Astrocyte of the spinal cord (primary cell): ENCODE measurements at regions not wholly inside any gene's neighbourhood (a gene's known extent, or its start where the extent isn't known, plus 50 kb on each side); places are given as distances from the start of the nearest gene placed in this dataset.
"Not testable (repeated sequence)": the region's sequence is repeated elsewhere in the genome, so short reads cannot be mapped to it uniquely, and the experiment has no call there.

Experiments
- DNase-seq: peaks from one replicate; pipeline ENCODE4 v3.0.0; 2011; ENCODE audit warnings: low read depth, low spot score
- H3K4me3 ChIP-seq: 2 replicates; pipeline ENCODE4 v1.5.1; 2011; ENCODE audit warnings: low read depth, mild to moderate bottlenecking, low read length, moderate library complexity
- in situ Hi-C: cut with HindIII; loops from 2 replicates; pipeline ENCODE4 v1.10.0; 2017; ENCODE audit warnings: low sequenced_read_pairs
- TF ChIP-seq, protein P1 (sequence below): IDR thresholded peaks from 2 replicates; pipeline ENCODE4 v1.5.1; 2012; ENCODE audit warnings: low read depth, mild to moderate bottlenecking, low read length, inconsistent platforms

DNA sequence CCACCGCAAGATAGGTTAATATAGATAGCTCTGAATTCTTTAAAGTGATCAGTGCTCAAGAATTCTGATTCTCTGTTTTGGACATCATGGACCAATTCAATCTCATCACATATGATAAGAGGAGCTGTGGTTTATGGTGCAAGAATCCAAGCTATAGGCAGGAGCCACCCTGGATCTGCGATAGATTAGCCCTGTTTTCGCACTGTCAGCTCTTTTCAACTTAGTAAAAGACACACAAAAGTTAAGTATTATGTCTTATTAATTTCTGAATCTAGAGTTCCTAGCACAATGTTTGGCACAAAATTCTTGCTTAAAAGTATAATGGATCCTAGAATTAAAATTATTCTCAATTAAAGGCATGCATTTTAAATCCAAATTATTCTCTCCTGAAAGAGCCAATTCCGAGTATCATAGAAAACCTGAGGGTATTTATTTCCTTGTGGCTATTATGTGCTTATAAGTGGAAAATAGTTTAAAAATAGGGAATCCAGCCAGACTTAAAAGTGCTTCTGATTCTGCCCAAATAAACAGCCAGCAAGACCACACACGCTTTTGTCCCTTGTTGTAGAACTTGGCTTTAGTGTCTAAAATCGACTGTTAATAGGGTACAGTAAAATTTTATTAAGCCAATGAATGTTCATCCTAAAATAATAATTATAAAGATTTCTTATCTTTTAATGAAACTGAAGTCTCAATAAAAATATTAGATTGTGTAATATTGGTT lies 184.9 kb upstream of the FLRT2 start:
- TF ChIP-seq, protein P1, sequence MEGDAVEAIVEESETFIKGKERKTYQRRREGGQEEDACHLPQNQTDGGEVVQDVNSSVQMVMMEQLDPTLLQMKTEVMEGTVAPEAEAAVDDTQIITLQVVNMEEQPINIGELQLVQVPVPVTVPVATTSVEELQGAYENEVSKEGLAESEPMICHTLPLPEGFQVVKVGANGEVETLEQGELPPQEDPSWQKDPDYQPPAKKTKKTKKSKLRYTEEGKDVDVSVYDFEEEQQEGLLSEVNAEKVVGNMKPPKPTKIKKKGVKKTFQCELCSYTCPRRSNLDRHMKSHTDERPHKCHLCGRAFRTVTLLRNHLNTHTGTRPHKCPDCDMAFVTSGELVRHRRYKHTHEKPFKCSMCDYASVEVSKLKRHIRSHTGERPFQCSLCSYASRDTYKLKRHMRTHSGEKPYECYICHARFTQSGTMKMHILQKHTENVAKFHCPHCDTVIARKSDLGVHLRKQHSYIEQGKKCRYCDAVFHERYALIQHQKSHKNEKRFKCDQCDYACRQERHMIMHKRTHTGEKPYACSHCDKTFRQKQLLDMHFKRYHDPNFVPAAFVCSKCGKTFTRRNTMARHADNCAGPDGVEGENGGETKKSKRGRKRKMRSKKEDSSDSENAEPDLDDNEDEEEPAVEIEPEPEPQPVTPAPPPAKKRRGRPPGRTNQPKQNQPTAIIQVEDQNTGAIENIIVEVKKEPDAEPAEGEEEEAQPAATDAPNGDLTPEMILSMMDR, result no peak
- DNase-seq, result no peak
- no peak overlapping the region for H3K4me3 ChIP-seq
- in situ Hi-C loops, result no loop called here

DNA sequence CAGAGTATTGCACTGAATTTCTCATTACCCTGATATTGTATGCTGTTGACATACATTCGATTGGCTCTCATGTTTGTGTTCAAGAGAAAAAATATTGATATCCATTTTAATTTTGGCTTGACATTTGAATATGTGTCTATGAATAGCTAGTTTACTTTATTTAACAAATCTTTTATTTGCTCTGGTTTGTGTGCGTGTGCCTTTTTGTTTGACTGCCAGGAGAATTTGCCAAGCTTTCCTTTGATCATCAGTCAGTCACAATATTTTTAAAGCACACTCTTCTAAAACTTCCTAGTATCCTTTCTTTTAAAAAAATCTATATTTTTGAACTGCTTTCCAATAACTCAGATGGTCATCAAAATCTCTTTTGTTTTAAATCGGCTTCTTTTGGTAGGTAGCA lies 179.3 kb upstream of the FLRT2 start:
- no peak overlapping the region for H3K4me3 ChIP-seq
- TF ChIP-seq, protein P1, result no peak
- in situ Hi-C loops, result no loop called here
- no peak for DNase-seq

DNA sequence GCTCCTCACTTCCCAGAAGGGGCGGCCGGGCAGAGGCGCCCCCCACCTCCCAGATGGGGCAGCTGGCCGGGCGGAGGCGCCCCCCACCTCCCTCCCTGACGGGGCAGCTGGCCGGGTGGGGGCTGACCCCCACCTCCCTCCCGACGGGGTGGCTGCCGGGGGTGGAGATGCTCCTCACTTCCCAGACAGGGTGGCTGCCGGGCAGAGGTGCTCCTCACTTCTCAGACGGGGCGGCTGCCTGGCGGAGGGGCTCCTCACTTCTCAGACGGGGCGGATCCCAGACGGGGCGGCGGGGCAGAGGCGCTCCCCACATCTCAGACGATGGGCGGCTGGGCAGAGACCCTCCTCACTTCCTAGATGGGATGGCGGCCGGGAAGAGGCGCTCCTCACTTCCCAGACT lies 177.4 kb upstream of the FLRT2 start:
- in situ Hi-C loops, DNase-seq, H3K4me3 ChIP-seq: not testable (repeated sequence)

DNA sequence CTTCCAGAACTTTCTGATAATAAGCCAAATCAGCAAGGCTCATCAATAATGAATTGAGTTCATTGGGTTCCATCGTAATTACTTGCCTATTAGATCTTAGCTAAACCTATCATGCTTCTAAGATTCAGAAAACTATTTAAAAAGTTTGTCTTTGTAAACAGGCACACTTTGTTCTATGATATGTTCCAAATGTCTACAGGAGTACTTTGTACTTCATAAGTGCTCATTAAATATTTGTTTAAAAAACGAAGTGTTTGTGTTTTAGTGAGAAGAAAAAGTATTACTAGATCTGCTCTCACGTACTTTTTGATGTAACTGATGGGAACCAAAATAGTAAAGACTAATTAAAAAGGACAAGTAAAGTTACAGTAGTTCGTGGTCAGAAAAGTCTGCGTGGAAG lies 172.8 kb upstream of the FLRT2 start:
- in situ Hi-C loops, result no loop called here
- H3K4me3 ChIP-seq, result no peak overlapping the region
- TF ChIP-seq, protein P1, result no peak
- no peak for DNase-seq

DNA sequence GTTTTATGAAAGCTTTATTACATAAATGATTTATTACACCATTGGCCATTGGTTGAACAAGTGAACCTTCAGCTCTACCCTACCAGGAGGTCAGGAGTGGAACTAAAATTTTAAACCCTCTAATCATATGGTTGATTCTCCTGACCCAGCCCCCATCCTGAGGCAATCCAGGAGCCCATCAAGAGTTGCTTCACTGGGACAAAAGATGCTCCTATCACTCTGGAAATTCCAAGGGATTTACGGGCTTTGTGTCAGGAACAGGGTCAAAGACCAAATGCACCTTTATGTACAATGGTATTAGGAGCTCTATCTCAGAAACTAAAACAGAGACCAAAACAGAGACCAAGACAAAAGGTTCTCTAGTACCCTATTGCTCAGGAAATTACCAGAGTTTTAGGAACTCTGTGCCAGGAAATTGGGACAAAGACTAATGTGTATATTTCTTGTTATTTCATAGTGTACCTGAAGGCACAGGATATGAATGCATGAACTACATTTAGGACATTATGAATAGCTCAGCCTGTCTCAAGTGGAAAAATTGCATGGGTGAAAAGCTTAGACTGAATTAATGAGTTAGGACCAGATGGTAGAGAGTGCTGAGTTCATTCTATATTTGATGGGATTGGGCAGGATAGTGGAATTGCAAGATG lies 171.7 kb upstream of the FLRT2 start:
- TF ChIP-seq, protein P1, result no peak

DNA sequence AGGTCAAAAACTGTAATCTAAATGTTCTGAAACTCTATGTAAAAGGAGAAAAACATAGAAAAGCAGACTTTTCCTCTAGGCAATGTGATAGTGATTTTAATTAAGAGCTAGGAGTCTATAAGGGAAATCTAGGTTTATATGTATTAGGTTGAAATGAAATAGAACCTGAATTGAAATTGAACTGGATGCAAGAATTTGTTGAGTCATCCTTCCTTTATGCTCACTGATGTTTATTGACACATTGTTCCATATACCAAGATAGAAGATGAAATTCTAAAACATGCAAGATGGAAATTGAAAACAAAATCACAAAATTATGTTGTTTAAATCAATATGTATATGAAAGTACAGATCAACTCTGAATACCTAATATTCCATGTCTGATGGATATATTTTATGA lies 170.4 kb upstream of the FLRT2 start:
- TF ChIP-seq, protein P1, result no peak
- DNase-seq, result no peak
- no peak overlapping the region for H3K4me3 ChIP-seq
- in situ Hi-C loops, result no loop called here

More for the DNA sequence above, 171.7 kb upstream of the FLRT2 start:
- in situ Hi-C loops, result no loop called here
- H3K4me3 ChIP-seq, result no peak overlapping the region
- no peak for DNase-seq

DNA sequence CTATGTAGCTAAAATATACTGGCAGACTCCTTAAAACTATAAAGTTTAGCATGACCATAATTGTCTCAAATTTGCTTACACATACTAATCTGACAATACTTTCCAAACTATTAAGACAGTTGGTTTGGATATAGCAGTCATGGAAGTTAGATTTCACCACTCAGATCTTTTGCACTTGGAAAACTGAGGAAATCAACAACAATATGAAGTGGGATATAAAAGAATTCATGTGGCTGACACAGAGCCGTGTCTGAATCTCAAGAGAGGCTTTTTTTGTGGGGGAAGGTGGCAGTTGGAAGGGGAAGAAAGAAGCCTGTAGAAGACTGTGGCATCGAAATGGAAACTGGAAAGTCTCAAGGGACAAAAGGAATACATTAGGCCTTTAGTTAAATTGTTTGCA lies 166.6 kb upstream of the FLRT2 start:
- H3K4me3 ChIP-seq, result no peak overlapping the region
- in situ Hi-C loops, result no loop called here
- TF ChIP-seq, protein P1, result no peak
- DNase-seq, result no peak
